ENCODE measurements at regions not wholly inside any gene's neighbourhood (a gene's known extent, or its start where the extent isn't known, plus 50 kb on each side); places are given as distances from the start of the nearest gene placed in this dataset.
A peak's percentile ranks its signal among the peaks of the same experiment; 100 is the strongest.

DNA sequence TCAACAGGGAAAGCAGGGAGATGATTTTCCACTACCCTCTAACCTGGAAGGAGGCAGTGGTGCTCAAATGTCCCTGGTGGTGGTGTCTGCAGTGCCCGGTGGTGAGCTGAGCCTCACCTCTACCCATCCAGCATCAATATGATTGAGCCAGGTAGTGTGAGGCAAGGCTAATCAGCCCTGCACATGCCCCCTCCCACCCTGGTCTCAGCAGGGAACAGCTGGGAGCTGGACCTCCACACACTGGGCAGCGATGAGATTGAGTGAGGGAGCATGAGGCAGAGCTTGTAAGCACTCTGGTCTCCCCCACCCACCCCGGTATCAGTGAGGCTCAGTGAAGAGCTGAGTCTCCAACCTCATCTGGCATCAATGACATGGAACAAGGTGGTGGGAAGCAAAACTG, 634.3 kb downstream of the PTPRU start:
- DNase-seq, result no peak

DNA sequence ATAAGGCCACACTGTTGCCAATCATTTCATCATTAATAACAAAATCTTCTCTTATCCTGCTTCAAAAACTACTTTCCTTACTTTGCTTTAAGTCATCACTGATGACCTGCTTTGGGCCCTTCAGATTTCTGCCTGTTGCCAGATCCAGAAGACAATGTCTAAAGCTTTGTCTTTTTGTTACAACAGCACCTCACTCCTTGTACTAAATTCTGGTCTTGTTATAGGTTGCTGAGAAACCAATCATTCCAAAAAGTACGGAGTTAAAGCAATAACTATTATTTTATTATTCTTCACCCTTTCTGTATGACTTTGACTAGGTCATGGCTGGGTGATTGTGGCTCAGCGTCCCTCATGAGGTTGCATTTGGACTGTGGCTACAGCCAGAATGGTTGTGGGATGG, 633.5 kb downstream of the PTPRU start:
- no peak for DNase-seq

DNA sequence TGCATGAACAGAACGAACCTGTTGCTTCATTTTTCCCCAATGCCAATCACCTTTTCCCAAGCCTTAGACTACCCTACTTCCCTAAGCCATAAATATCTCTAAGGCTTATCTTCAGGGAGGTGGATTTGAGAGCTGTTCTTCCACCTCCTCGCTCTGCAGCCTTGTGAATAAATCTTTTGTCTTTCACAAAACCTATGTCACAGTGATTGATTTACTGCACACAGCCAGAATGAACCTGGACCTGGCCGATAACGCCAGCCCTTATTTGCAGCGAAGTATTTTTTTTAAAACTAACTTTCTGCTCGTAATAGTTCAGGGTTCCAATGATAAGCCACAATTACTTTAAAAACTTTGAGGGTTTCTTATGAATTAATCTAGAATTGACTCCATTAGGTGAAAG, 632.6 kb downstream of the PTPRU start:
- no peak for DNase-seq

DNA sequence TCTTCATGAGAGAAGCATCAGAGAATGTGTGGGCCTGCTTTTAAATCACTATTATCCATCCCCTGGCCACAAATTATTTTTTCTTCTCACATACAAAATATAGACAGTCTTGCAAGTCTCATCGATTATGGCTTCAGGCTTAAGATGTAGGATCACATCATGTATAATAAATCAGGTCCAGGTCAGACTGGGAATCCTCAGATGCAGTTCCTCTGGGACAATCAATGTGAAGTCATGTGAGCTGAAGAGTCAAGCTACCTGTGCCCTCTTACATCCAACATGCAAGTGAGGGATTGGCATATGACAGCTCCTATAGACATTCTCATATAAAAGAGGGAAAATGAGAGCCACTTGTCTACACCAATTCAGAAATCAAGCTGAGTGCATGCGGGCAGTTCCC, 631.8 kb downstream of the PTPRU start:
- no peak for DNase-seq

DNA sequence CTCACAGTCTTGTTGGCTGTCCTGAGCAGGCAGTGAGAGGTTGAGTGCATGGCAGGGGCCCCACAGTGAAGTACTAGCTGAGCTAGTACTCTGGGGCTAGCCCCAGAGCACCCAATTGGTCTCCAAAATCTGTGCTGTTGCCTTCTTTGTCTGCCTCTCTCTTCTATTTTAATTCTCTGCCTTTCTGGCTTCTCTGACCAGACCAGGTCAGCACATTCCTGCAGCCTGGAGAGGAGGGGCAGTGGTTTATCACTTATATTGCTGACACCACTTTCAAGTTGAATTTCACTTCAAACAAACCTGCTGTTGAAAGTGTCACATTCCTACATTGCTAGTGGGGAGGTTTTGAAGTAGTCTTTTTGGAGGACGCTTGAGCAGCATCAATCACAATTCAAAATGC, 628.7 kb downstream of the PTPRU start:
- no peak for DNase-seq

DNA sequence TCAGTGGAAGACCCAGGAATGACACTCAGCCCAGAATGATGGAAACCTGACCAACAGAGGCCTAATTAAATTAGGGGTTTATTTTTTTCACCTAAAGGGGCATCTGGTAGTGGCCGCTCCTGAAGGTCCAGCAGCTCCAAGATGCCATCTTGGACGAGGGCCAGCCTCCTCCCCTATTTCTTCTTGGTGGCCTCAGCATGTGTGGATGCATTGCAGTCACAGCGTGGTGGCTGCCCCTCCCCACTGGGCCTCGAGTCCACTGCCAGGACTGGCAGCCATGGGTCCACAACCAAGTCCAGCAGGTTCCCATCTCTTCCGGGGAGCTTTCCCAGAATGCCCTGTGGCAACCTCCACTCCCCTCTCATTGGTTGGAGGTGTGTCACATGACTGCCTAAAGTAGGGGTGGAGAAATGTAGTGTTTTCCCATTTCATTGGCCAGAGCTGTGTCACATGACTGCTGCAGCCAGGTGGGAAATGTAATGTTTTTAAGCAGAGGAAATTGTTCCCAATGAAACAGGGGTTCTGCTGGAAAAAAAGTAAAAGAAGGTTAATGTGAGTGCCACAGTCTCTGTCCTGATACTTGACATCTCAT, 628.2 kb downstream of the PTPRU start:
- no peak for DNase-seq

DNA sequence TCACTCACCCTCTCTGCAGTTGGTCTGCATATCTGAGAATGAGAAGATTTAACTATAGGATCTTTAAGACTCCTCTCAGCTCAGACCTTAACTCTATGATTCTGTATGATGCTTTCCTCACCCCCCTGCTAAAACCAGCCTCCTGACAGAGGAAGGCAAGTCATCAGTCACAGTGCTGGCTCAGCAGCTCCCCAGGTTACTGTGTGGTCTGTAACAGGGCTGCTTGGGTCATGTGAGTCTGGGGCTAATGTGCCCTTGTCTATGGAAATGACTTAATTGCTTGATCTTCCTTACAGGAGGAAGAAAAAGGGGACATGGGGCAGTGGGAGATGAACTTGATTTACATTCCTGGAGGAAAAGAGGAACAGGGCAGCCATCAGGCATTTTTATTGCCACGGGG, 625.6 kb downstream of the PTPRU start:
- DNase-seq, result no peak

DNA sequence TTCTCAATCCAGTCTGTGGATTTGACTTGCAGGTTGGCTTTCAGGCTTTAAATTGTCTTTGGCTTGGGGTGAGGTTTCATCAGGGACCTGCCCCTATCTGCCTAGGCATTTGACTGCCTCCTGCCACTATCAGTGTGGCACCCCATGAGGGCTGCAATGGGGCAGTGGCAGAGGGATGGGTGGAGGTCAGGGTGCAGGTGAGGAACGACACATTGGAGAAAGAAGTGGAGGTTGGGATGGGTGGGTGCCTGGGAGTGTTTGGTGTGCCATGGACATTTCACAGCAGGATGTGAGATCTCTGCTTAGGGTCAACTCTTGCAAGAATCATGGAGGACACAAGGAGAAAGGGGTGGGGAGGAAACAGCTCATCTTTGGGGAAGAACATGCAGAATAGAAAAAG, 625.1 kb downstream of the PTPRU start:
- no peak for DNase-seq

DNA sequence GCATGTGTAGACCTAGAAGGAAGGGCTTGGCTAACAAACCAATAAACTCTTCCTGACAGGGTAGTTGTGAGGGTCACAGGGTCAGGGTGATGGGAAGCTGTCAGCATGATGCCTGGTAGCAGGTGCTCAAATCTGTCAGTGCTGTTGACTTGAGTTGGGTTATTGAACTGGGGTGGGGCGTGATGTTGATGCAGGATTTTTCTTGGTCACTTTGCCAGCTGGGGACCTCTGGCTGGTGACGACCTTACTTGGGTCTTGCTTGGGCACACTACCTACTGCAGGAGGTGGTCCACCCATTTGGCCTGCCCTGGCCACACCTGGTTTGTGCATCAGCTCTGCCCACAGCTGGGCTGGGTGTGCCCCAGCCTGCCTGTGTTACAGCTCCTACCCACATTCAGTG, 624.4 kb downstream of the PTPRU start:
- no peak for DNase-seq

DNA sequence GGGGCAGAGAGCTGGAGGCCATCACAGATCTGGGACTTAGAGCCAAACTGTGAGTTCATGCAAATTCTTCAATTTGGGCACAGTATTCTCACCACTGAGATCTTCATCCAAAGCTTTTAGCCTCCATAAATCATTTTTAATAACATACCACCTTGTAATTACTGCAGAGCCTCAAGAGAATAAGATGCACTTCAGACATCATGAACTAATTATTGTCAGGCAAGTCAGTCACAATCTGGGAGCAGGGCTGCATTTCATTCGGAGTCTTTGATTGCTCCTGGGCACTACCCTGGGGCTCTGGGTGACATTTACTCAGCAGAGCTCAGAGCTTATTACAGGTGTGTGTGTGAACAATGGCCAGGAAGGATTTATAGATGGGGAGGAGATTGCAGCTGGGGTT, 623.7 kb downstream of the PTPRU start:
- DNase-seq, result no peak

DNA sequence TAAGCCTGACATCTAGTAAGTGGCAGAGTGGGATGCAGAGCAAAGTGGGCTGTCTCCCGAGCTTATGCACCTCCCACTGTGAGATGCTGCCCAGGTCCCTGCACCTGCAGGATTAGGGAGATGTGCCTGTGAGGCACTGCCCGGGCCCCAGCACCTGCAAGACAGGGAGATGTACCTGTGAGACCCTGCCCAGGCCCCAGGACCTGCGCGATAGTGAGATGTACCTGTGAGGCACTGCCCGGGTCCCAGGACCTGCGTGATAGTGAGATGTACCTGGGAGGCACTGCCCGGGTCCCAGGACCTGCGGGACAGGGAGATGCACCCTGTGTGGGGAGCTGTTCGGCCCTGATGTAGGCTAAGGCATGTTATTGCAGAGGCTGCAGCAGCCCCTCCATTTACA, 622.8 kb downstream of the PTPRU start:
- DNase-seq, result no peak

DNA sequence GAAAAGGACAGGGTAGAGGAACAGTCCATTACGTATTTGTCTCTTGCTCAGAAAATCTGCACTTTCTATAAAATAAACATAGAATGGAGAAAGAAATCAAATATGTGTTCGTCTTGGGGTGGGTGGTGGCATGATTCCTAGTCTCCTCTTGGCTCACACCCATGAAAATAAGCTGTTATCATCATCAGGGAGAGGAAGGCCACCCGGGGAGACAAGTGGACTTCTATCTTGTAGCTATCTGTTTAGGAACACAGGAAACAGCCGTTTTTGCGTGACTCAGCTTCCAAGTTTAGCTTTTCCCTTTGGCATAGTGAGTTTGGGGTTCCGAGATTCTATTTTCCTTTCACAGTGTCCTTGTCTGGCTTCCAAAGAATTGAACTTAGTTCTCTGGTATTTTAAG, 622.3 kb downstream of the PTPRU start:
- DNase-seq, result no peak

DNA sequence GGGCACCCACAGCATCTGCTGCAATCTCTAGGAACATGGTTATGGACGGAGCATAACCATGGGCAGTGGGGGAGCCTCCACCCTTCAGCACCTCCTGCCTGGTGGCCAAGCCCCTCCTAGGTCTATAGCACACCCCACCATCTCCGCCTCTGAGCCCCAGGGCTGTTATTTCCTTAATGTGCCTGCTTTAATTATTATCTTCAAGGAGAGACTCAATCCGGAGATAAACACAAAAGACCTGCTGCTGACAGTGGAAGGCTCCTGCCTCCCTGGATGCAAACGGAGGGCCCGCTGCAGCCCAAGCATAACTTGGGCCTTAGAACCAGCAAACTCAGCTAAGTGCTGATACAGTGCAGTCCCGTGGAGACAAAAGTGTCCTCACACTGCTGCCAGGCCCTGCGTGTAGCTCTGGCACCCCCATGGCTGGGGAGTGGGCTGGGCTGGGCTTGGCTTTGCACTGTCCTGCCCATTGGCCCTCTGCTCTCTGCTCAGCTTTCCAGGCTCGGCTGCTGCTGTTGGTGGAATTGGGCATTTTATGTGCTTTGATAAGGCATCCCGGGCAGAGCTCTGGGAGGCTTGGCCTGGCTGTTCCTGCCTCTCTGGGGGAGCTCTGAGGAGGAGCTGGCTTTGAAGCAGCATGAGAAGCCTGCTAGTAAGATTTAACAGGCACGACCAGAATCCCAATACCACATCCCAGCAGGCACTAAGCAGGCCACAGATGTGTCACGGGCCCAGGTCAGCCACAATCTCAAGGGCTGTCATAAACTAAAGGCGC, 620.2 kb downstream of the PTPRU start:
- DNase-seq, result no peak

DNA sequence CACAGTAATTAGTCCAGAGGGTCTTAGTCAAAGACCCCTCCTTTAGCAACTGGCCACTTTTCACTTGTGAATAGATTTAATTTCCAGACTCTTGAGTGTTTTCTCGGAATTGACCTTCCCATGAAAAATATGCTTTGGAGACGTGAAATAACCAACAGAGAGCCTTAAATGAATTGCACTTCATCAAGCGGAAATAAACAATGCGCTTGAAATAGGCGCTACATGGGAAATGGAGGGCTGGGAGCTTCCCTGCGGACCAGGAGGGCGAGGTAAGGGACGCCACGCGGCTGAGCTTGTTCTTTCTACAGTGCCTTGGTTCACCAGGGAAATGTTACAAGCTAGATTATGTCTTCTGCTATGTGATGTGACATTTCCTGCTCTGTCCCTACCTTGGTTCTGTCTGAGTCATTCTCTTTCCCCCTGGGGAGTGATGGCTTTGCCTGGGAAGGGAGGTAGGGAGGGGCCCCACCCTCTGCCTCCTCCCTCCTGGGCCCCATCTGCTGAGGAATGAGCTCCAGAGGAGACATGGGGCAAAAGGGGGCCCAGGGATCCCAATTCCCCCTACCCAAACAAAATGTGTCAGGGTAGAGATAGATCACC, 619.3 kb downstream of the PTPRU start:
- no peak for DNase-seq

DNA sequence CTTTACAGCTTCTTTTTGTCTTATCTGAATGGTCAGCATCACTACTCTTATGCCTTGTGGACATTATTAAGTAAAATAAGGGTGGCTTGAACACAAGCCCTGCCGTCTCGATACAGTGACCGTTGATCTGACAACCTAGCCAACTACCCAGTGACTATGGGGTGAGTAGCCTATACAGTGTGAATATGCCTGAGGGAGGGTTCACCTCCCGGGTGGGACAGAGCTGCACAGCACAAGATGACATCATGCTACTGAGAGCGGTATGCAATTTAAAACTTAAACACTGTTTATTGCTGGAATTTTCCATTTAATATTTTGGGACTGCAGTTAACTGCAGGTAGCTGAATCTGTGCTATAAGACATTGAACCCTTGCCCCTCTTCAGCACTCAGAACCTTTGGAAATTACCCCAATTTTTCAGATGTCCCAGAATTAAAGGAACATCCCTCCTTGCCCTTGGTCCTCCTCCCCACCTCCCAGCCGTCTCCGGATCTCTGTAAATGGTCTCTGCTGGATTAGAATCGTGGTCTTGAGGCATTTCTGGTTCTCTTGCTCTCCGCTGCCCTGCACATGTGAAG, 618.5 kb downstream of the PTPRU start:
- no peak for DNase-seq

DNA sequence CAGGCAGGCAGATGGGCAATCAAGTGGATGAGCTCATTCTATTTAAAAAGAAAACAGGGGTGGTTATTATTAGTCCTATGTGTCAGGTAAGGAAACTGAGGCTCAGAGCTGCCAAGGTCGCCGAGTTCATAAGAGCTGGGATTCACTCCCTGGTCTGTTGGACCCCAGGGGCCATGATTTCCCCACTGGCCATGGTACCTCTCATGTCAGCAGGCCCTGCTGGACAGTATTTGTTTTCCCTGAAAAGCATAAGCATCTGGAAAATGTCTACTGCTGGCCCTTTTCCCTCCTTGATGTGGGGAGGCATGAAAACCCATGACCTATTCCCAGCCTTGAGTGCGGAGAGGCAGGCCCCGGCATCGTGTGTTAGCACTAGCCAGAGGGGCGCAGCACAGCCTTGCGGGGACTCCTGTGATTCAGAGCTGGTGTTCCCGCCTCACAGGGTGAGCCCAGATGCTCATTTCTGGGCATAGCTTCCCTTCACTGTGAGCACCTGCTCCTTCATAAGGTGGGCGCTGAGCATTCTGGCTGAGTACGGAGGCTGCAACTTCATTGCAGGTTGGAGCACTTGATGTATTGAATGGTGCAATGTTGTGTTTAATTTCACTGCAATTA, 617.5 kb downstream of the PTPRU start:
- no peak for DNase-seq

DNA sequence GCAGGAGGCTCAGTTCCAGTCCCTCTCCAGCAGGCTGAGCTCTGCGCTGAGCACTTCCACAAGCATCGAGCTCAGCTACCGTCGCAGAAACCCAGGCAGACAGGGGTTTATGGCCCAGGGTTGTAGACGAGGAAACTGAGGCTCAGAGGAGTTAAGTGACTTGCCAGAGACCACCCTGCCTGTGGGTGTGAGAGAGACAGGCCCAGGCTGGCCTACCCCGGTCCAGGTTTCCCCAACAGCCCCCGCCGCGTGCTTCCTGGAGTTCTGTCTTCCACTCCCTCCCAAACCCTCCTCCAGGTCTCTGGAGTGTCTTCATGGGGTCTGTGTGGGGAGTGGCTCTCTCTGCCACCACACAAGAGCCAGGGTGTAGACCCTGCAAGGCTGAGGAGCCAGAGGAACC, 615.9 kb downstream of the PTPRU start:
- no peak for DNase-seq

DNA sequence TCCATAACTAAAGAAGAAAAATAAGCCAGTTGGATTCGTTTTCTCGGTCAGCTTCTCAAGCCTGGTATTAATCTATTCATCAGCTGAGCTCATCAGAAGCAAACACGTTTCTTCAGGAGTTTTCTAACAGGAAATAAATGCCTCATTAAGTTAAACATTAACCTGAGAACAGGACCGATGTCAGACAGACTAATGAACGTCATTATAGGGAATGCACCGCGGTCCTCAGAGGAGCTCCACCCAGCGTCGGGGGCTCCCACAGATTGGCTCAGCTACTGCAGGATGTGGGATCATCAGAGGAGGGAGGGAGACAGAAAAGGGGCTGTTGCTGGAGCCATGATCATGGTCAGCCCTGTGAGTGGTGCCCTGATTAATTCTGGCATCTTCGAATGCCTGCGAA, 615.4 kb downstream of the PTPRU start:
- DNase-seq, result no peak

DNA sequence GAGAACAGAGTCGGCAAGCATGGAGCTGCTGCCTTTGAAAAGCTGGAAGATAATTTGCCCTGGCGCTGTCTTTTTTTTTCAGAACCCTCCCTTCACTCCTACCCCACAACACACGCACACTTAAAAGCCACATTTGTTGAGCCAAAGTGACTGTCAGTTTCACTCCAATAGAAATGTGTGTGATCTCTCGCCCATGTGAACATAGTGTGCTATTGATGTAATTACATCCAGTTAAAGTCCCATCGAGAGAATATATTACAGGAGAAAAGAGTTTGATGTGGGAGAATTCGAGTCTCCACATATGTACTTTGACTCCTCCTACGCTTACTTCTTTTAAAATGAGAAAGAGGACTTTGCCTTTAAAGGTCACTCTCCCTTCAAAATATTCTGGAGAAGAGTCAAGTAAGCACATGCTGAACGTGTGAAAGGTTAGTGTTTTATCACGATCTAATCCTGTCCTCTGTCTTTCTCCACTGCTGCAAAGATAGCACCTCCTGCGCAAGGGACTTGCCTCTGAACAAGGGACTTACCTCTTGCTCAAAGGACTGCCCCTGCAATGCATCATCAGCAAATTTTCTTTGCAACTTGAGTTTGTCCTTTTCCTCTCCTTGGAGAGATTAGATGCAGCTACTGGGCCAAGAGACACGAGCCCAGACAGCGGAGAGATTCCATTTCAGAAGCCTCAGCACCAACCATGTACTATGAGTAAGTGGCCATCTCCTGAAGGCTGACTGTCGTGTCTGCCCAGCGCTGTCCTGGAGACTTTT, 613.9 kb downstream of the PTPRU start:
- DNase-seq, result no peak

DNA sequence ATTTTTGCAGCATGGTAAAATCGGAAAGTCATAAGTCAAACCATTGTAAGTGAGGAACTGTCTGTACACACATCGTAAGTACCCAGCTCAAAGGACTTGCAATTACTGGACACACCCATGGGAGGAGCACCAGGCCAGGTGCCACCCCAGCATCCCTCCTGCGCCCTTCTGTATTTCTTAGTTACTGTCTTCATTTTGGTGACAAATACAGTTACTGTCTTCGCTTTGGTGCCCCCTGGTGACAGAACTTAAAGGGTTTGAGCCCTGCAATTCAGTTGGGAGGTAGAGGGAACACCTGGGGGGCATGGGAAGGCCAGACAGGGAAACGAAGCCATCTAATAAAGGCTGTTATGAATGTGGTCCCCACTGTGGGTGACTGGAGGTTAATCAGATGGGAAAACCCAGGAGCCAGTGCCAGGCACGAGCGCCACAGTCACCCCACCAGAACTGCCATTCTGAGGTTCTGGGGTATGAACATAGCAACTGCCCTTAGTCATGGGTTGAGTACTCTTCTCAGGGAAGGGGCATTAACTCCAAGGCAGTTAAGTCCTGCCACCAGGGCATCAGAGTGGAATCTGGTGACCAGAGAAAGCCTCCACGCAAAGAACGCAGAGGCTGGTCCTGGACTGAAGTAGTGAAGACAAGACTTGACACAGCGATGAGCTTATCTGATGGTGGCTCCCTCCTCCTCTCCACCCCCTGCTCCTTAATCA, 612.9 kb downstream of the PTPRU start:
- DNase-seq, result peak in 1 of 2 experiments; percentile 2

DNA sequence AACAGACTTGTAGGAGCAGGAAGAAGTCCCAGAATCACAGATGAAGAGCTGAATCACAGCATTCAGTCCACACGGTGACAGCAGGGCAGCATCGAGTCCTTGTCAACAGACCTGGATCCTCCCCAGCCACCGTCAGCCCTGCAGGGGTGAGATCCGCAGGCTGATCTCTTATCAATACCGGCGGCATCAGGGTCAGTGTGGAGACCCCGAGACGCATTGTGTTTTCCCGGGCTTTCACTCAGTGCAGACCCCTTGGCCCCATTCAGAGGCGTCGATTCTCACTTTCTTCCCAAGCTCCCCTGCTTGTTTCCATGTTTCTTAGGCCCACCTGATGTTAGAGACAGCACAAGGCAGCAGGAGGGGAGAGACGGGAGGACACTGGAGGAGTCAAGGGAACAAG, 609.6 kb downstream of the PTPRU start:
- no peak for DNase-seq

DNA sequence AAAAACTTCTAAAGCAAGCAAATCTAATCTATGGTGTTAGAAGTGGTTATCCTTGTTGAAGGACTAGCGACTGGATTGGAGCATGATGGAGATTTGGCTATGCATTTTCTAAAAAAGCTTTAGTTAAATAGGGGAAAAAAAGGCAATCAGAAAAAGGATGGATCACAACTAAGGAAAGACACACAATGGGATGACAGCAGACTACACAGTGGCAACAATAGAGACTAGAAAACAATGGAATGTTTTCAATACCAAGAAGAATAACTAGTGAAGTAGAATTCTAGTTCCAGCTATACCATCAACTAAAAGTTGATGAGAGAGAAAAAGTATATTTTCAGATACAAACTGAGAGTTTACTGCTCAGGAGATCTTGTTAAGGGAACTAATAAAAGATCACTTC, 605.8 kb downstream of the PTPRU start:
- DNase-seq, result no peak
